ENCODE measurements at regions not wholly inside any gene's neighbourhood (a gene's known extent, or its start where the extent isn't known, plus 50 kb on each side); places are given as distances from the start of the nearest gene placed in this dataset.

GRCh38 chr2:67823726-67824125 is 239.1 kb downstream of the C1D start:
- TF ChIP-seq CTCF (IDR thresholded peaks at IDR 0.05; ENCODE audit: low read depth, low read length, missing input control), result no peak
- TF ChIP-seq ZBTB33 (IDR thresholded peaks at IDR 0.05), result no peak
- TF ChIP-seq SP1 (IDR thresholded peaks at IDR 0.05), result no peak
- no peak for TF ChIP-seq HNF4A (conservative IDR thresholded peaks at IDR 0.05)
- TF ChIP-seq TAF1 (conservative IDR thresholded peaks at IDR 0.05), result no peak
- no peak for TF ChIP-seq MAX (IDR thresholded peaks at IDR 0.05)
- TF ChIP-seq GABPA (IDR thresholded peaks at IDR 0.05 in 1 of 2, conservative IDR thresholded peaks at IDR 0.05 in 1 of 2), result no peak
- no peak for TF ChIP-seq RXRA (IDR thresholded peaks at IDR 0.05)
- no peak for TF ChIP-seq ATF3 (IDR thresholded peaks at IDR 0.05)
- TF ChIP-seq REST (IDR thresholded peaks at IDR 0.05), result no peak
- TF ChIP-seq JUND (IDR thresholded peaks at IDR 0.05), result no peak
